H1 (cell line): ENCODE measurements at regions not wholly inside any gene's neighbourhood (a gene's known extent, or its start where the extent isn't known, plus 50 kb on each side); places are given as distances from the start of the nearest gene placed in this dataset.

ENCODE experiments used
- BRCA1 ChIP-seq: IDR thresholded peaks from 2 replicates; pipeline ENCODE4 v1.6.1; 2012; ENCODE audit warnings: low read depth, low read length, improper control_type of control experiment
- CTBP2 ChIP-seq: IDR thresholded peaks from 2 replicates; pipeline ENCODE4 v1.7.0; 2011; ENCODE audit warnings: borderline replicate concordance, mild to moderate bottlenecking, moderate library complexity, mixed read lengths, low read length; ENCODE audit not compliant: insufficient read depth, insufficient read length
- CTCF ChIP-seq, 3 experiments: IDR thresholded peaks; 1 replicate in 2 of 3; 2 replicates in 1 of 3; pipeline versions ENCODE4 v1.5.1 to v1.6.1; 2011; ENCODE audit warnings: low read length in 3 of 3, mild to moderate bottlenecking in 3 of 3, inconsistent platforms in 2 of 3, low read depth in 1 of 3, moderate library complexity in 1 of 3; ENCODE audit not compliant: insufficient read depth in 1 of 3; ENCODE audit errors: control extremely low read depth in 1 of 3
- EP300 ChIP-seq, 2 experiments: IDR thresholded peaks; 1 replicate in 1 of 2; 2 replicates in 1 of 2; pipeline ENCODE4 v1.6.1; 2011 to 2012; ENCODE audit warnings: low read depth in 2 of 2, low read length in 2 of 2, mild to moderate bottlenecking in 2 of 2, borderline replicate concordance in 1 of 2, inconsistent platforms in 1 of 2, moderate library complexity in 1 of 2
- GTF2F1 ChIP-seq: IDR thresholded peaks from 2 replicates; pipeline ENCODE4 v1.6.1; 2012; ENCODE audit warnings: low read depth, low read length, improper control_type of control experiment, borderline replicate concordance
- RBBP5 ChIP-seq: IDR thresholded peaks from 2 replicates; pipeline ENCODE4 v1.7.1; 2012; ENCODE audit warnings: low read depth, mild to moderate bottlenecking, inconsistent platforms, low read length, moderate library complexity, borderline replicate concordance

- TF ChIP-seq CTCF (IDR thresholded peaks at IDR 0.05; ENCODE audit: control extremely low read depth in 1 of 3, insufficient read depth in 1 of 3, low read depth in 1 of 3, low read length in 3 of 3): no peak
- no peak for TF ChIP-seq GTF2F1
- TF ChIP-seq RBBP5: no peak
- TF ChIP-seq BRCA1: no peak
- TF ChIP-seq CTBP2: no peak
- no peak for TF ChIP-seq EP300 (IDR thresholded peaks at IDR 0.05; ENCODE audit: borderline replicate concordance in 1 of 2, low read depth in 2 of 2, low read length in 2 of 2)
These were observed 291.8 kb downstream of the CRPPA start (continued) for GRCh38 chr7:16129431-16130110.
